ENCODE measurements at regions not wholly inside any gene's neighbourhood (a gene's known extent, or its start where the extent isn't known, plus 50 kb on each side); places are given as distances from the start of the nearest gene placed in this dataset.

- no peak for DNase-seq (ENCODE audit: missing footprints)
- ATAC-seq, result no peak
- intact Hi-C loops (cut with DNase I), result no loop called here
Measured at GRCh38 chrX:38882894-38883626, 81.8 kb downstream of the MID1IP1 start.

- DNase-seq (ENCODE audit: missing footprints) (no peak), ATAC-seq (no peak)
- intact Hi-C loops (cut with DNase I), result no loop called here
Measured at GRCh38 chrX:38886112-38886511, 84.9 kb downstream of the MID1IP1 start.

- ATAC-seq (no peak), DNase-seq (ENCODE audit: missing footprints) (no peak)
- intact Hi-C loops (cut with DNase I), result no loop called here
Measured at GRCh38 chrX:38887222-38887621, 86.0 kb downstream of the MID1IP1 start.

- no peak for DNase-seq (ENCODE audit: missing footprints)
- no peak for ATAC-seq
- intact Hi-C loops (cut with DNase I), result no loop called here
Measured at GRCh38 chrX:38890326-38890725, 89.1 kb downstream of the MID1IP1 start.

GRCh38 chrX:38890963-38891362 lies 89.7 kb downstream of the MID1IP1 start:
- intact Hi-C loops (cut with DNase I), result no loop called here
- ATAC-seq (no peak), DNase-seq (ENCODE audit: missing footprints) (no peak)

GRCh38 chrX:38891641-38892413 lies 90.6 kb downstream of the MID1IP1 start:
- intact Hi-C loops (cut with DNase I), result no loop called here
- DNase-seq (ENCODE audit: missing footprints) (no peak), ATAC-seq (no peak)

- ATAC-seq (no peak), DNase-seq (ENCODE audit: missing footprints) (no peak)
- intact Hi-C loops (cut with DNase I), result no loop called here
Measured at GRCh38 chrX:38893441-38893840, 92.2 kb downstream of the MID1IP1 start.

GRCh38 chrX:38895775-38896174 lies 94.5 kb downstream of the MID1IP1 start:
- ATAC-seq (no peak), DNase-seq (ENCODE audit: missing footprints) (no peak)
- intact Hi-C loops (cut with DNase I), result no loop called here

GRCh38 chrX:38896724-38897298 lies 95.6 kb downstream of the MID1IP1 start:
- ATAC-seq (no peak), DNase-seq (ENCODE audit: missing footprints) (no peak)
- intact Hi-C loops (cut with DNase I), result no loop called here

GRCh38 chrX:38898261-38898660 lies 97.0 kb downstream of the MID1IP1 start:
- no peak for ATAC-seq
- DNase-seq (ENCODE audit: missing footprints), result no peak
- intact Hi-C loops (cut with DNase I), result no loop called here

GRCh38 chrX:38899650-38900049 lies 98.4 kb downstream of the MID1IP1 start:
- ATAC-seq, result no peak
- no peak for DNase-seq (ENCODE audit: missing footprints)
- intact Hi-C loops (cut with DNase I), result no loop called here

GRCh38 chrX:38900719-38901118 lies 99.5 kb downstream of the MID1IP1 start:
- intact Hi-C loops (cut with DNase I), result no loop called here
- ATAC-seq, result no peak
- DNase-seq (ENCODE audit: missing footprints), result no peak

GRCh38 chrX:38902972-38903492 lies 101.8 kb downstream of the MID1IP1 start:
- ATAC-seq (no peak), DNase-seq (ENCODE audit: missing footprints) (no peak)
- intact Hi-C loops (cut with DNase I), result no loop called here

GRCh38 chrX:38916801-38917200 lies 115.5 kb downstream of the MID1IP1 start:
- DNase-seq (ENCODE audit: missing footprints), result no peak
- intact Hi-C loops (cut with DNase I), result loop anchor here (5.0 to 10.0 kb wide), 2 partner anchors 52 to 114 kb away; partner anchors contain the start of gene MID1IP1
- peak; percentile 84 for ATAC-seq

- intact Hi-C loops (cut with DNase I), result loop anchor here (5.0 to 10.0 kb wide), 2 partner anchors 53 to 116 kb away; partner anchors contain the start of gene MID1IP1
- DNase-seq (ENCODE audit: missing footprints) (no peak), ATAC-seq (peak; percentile 70)
Measured at GRCh38 chrX:38917954-38918353, 116.7 kb downstream of the MID1IP1 start.

GRCh38 chrX:38919202-38919601 lies 117.9 kb downstream of the MID1IP1 start:
- DNase-seq (ENCODE audit: missing footprints) (no peak), ATAC-seq (no peak)
- intact Hi-C loops (cut with DNase I), result loop anchor here (5.0 to 10.0 kb wide), 2 partner anchors 54 to 117 kb away; partner anchors contain the start of gene MID1IP1

- ATAC-seq (no peak), DNase-seq (ENCODE audit: missing footprints) (no peak)
- intact Hi-C loops (cut with DNase I), result loop anchor here (5.0 to 10.0 kb wide), 2 partner anchors 55 to 118 kb away; partner anchors contain the start of gene MID1IP1
Measured at GRCh38 chrX:38919853-38920528, 118.7 kb downstream of the MID1IP1 start.

GRCh38 chrX:38923451-38923969 lies 122.3 kb downstream of the MID1IP1 start:
- intact Hi-C loops (cut with DNase I), result no loop called here
- no peak for ATAC-seq

GRCh38 chrX:38927592-38927991 lies 126.3 kb downstream of the MID1IP1 start:
- ATAC-seq, result no peak
- no peak for DNase-seq (ENCODE audit: missing footprints)
- intact Hi-C loops (cut with DNase I), result no loop called here

More at GRCh38 chrX:38923451-38923969, 122.3 kb downstream of the MID1IP1 start:
- no peak for DNase-seq (ENCODE audit: missing footprints)
